ENCODE measurements at regions not wholly inside any gene's neighbourhood (a gene's known extent, or its start where the extent isn't known, plus 50 kb on each side); places are given as distances from the start of the nearest gene placed in this dataset.

- Mint-ChIP-seq H3K4me3 (no peak overlapping the region), H3K9me3 (no peaks in the 10 kb centered on the region), H3K27ac (no peak overlapping the region), H3K4me1 (no peaks in the 10 kb centered on the region), H3K36me3 (no peaks in the 10 kb centered on the region), H3K27me3 (no peaks in the 10 kb centered on the region)
- DNase-seq: no peak
- CTCF ChIA-PET: no interaction called here
Observed at GRCh38 chr12:30437616-30438015, 258.1 kb downstream of the IPO8 start.

- no peaks in the 10 kb centered on the region for H3K36me3 Mint-ChIP-seq
- CTCF ChIA-PET: no interaction called here
- H3K4me3 Mint-ChIP-seq: no peak overlapping the region
- no peak for DNase-seq
- no peak overlapping the region for H3K27ac Mint-ChIP-seq
- H3K4me1 Mint-ChIP-seq: no peaks in the 10 kb centered on the region
- peaks cover under 1% of the 10 kb centered on the region for H3K9me3 Mint-ChIP-seq
- H3K27me3 Mint-ChIP-seq: no peaks in the 10 kb centered on the region
Observed at GRCh38 chr12:30437044-30437443, 258.6 kb downstream of the IPO8 start.

GRCh38 chr12:30428098-30428497 lies 267.6 kb downstream of the IPO8 start:
- DNase-seq: no peak
- H3K27ac Mint-ChIP-seq: no peak overlapping the region
- CTCF ChIA-PET: no interaction called here
- H3K9me3 Mint-ChIP-seq: peaks cover 6% of the 10 kb centered on the region
- no peaks in the 10 kb centered on the region for H3K27me3 Mint-ChIP-seq
- no peak overlapping the region for H3K4me3 Mint-ChIP-seq
- no peaks in the 10 kb centered on the region for H3K4me1 Mint-ChIP-seq
- no peaks in the 10 kb centered on the region for H3K36me3 Mint-ChIP-seq

DNA sequence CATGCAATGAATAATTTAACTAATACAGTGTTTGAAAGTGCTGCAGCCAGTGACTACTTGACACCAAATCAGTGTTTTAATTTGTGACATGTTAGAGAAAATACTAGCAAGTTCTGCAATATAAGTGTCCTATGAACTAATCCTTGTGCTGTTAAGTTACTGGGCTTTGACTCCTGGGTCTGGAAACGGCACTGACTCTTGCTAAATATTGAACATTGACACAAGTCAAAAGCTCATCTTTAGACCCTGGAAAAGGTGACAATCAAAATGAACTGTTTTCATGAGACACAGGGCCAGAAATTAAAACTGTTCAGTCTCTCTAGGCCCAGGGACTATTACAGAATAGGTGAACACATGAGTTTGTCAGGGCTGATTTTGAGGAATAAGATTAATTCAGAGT lies 268.1 kb downstream of the IPO8 start:
- H3K27me3 Mint-ChIP-seq: no peaks in the 10 kb centered on the region
- H3K9me3 Mint-ChIP-seq: peaks cover 6% of the 10 kb centered on the region
- no peak overlapping the region for H3K4me3 Mint-ChIP-seq
- no peaks in the 10 kb centered on the region for H3K4me1 Mint-ChIP-seq
- no peak overlapping the region for H3K27ac Mint-ChIP-seq
- CTCF ChIA-PET: no interaction called here
- H3K36me3 Mint-ChIP-seq: no peaks in the 10 kb centered on the region
- DNase-seq: no peak

- DNase-seq: no peak
- CTCF ChIA-PET: no interaction called here
Observed at GRCh38 chr12:30425445-30425844, 270.2 kb downstream of the IPO8 start.

DNA sequence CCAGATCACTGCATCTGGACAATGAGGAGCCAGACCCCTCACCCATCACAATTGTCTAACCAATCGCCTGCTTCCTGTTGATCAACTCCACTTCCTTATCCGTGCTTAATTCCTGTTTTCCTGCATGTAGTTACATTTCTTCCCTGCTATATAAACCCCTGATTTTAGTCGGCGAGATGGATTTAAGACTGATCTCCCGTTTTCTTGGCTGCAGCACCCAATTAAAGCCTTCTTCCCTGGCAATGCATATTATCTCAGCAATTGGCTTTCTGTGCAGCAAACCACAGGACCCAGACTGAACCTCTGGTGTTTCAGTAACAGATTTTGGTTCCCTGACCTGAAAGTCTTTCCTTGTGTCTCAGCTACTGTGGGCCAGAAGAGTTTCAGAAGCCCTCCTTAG lies 272.3 kb downstream of the IPO8 start:
- Mint-ChIP-seq H3K4me3 (no peak overlapping the region), H3K27ac (no peak overlapping the region), H3K4me1 (no peaks in the 10 kb centered on the region), H3K27me3 (no peaks in the 10 kb centered on the region), H3K36me3 (no peaks in the 10 kb centered on the region), H3K9me3 (peaks cover 11% of the 10 kb centered on the region)
- CTCF ChIA-PET: no interaction called here
- DNase-seq: no peak

More at GRCh38 chr12:30425445-30425844, 270.2 kb downstream of the IPO8 start:
- Mint-ChIP-seq H3K27ac (no peak overlapping the region), H3K4me3 (no peak overlapping the region), H3K4me1 (no peaks in the 10 kb centered on the region), H3K9me3 (peaks cover 5% of the 10 kb centered on the region), H3K36me3 (no peaks in the 10 kb centered on the region), H3K27me3 (no peaks in the 10 kb centered on the region)

DNA sequence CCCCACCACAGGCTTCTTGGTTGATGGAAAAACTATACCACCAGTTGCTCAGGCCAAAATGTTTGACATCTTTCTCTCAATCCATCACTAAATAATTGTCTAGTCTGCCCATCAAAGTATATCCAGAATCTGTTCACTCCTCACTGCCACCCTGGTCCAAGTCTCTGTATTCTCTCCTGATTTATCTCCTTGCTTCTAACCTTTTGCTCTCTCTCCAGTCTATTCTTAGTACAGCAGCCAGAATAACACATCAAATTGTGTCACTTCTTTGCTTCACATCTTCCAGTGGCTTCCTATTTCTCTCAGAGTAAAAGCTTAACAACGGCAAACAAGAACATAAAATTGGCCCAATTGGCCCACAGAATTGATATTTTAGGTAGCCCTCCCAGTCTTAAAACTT lies 272.8 kb downstream of the IPO8 start:
- Mint-ChIP-seq H3K9me3 (peaks cover 11% of the 10 kb centered on the region), H3K27me3 (no peaks in the 10 kb centered on the region), H3K27ac (no peak overlapping the region), H3K4me3 (no peak overlapping the region), H3K4me1 (no peaks in the 10 kb centered on the region), H3K36me3 (no peaks in the 10 kb centered on the region)
- DNase-seq: no peak
- CTCF ChIA-PET: no interaction called here

- no peaks in the 10 kb centered on the region for H3K4me1 Mint-ChIP-seq
- H3K4me3 Mint-ChIP-seq: no peak overlapping the region
- H3K27ac Mint-ChIP-seq: no peak overlapping the region
- no peaks in the 10 kb centered on the region for H3K36me3 Mint-ChIP-seq
- no peak for DNase-seq
- peaks cover 11% of the 10 kb centered on the region for H3K9me3 Mint-ChIP-seq
- CTCF ChIA-PET: no interaction called here
- H3K27me3 Mint-ChIP-seq: no peaks in the 10 kb centered on the region
Observed at GRCh38 chr12:30420561-30420960, 275.1 kb downstream of the IPO8 start.

DNA sequence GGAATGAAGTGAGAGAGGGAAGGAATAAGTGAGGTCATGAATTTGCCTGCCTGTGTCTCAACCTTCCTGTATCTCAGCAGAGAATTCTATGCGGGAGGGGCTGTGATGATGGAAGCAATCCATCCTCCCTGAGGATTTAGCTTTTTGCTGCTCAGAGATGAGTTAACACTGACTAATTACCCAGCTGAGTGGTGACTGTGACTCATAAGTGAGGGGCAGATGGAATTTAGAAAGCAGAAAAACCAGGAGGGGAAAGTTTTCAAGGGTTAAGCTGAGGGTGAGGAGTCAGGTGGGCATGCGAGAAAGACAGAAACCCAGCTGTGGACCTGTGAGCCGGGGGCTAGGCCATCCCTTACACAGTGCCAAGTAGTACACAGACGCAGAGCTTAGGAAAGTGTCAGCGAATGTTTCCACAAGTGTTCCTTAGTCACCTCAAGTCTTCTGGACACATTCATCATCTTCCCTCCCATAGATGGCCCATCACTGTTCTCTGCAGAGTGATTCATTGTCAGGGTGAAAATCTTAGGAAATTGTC lies 277.9 kb downstream of the IPO8 start:
- no peak for DNase-seq
- no peak overlapping the region for H3K27ac Mint-ChIP-seq
- no peaks in the 10 kb centered on the region for H3K4me1 Mint-ChIP-seq
- H3K27me3 Mint-ChIP-seq: no peaks in the 10 kb centered on the region
- no peak overlapping the region for H3K4me3 Mint-ChIP-seq
- H3K36me3 Mint-ChIP-seq: no peaks in the 10 kb centered on the region
- peaks cover 8% of the 10 kb centered on the region for H3K9me3 Mint-ChIP-seq
- CTCF ChIA-PET: no interaction called here

GRCh38 chr12:30416631-30417030 lies 279.0 kb downstream of the IPO8 start:
- CTCF ChIA-PET: no interaction called here
- H3K36me3 Mint-ChIP-seq: no peaks in the 10 kb centered on the region
- H3K4me3 Mint-ChIP-seq: no peak overlapping the region
- peaks cover 8% of the 10 kb centered on the region for H3K9me3 Mint-ChIP-seq
- H3K4me1 Mint-ChIP-seq: no peaks in the 10 kb centered on the region
- no peak for DNase-seq
- H3K27ac Mint-ChIP-seq: no peak overlapping the region
- H3K27me3 Mint-ChIP-seq: no peaks in the 10 kb centered on the region

DNA sequence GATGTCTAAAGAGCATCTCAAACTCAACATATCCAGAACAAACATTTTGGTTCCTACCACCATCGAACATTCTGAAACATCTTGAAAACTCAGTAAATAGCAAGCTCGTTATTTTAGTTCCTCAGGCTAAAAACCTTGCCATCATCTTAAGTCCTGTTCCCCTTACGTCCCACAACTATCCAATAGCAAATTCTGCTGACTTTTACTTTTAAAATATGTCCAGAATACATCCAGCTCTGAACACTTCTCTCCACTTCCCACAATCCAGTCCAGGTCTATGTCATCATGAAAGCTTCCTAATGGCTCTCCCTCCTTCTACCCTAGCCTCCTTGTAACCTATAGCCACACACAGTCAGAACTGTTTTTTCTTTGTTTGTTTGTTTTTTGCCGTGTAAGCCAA lies 279.9 kb downstream of the IPO8 start:
- Mint-ChIP-seq H3K36me3 (no peaks in the 10 kb centered on the region), H3K27me3 (no peaks in the 10 kb centered on the region)

GRCh38 chr12:30414507-30414906 lies 281.2 kb downstream of the IPO8 start:
- CTCF ChIA-PET: no interaction called here
- Mint-ChIP-seq H3K27me3 (no peaks in the 10 kb centered on the region), H3K27ac (no peak overlapping the region), H3K4me1 (no peaks in the 10 kb centered on the region), H3K9me3 (peaks cover 5% of the 10 kb centered on the region), H3K36me3 (no peaks in the 10 kb centered on the region), H3K4me3 (no peak overlapping the region)
- DNase-seq: no peak

More for the DNA sequence above, 279.9 kb downstream of the IPO8 start:
- CTCF ChIA-PET: no interaction called here
- Mint-ChIP-seq H3K27ac (no peak overlapping the region), H3K9me3 (peaks cover 8% of the 10 kb centered on the region), H3K4me1 (no peaks in the 10 kb centered on the region), H3K4me3 (no peak overlapping the region)
- no peak for DNase-seq

DNA sequence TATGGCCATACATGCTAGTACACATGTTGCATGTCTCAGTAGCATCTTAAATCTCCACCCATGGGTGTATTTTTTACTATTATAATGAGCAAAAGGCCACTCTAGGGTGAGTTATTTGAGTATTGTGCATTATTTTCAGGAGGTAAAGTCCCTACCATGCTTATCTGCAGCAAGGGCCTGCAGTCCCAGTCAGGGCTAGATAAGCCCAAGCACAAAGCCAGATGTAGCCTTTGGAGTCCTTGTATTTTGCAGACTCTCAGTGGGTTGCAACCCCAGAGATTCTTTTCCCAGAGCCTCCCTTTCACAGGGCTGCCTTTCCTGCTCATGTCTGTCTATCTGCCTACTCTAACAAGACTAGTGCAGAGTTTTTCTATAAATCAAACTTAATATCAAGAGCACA lies 295.3 kb downstream of the IPO8 start:
- CTCF ChIA-PET: no interaction called here
- no peak overlapping the region for H3K4me3 Mint-ChIP-seq
- DNase-seq: no peak
- H3K36me3 Mint-ChIP-seq: no peaks in the 10 kb centered on the region
- H3K27me3 Mint-ChIP-seq: no peaks in the 10 kb centered on the region
- H3K27ac Mint-ChIP-seq: no peak overlapping the region
- H3K9me3 Mint-ChIP-seq: no peaks in the 10 kb centered on the region
- H3K4me1 Mint-ChIP-seq: no peaks in the 10 kb centered on the region

- no peak overlapping the region for H3K4me3 Mint-ChIP-seq
- CTCF ChIA-PET: no interaction called here
Observed at GRCh38 chr12:30399859-30400258, 295.8 kb downstream of the IPO8 start.

GRCh38 chr12:30396576-30396975 lies 299.1 kb downstream of the IPO8 start:
- H3K4me1 Mint-ChIP-seq: no peaks in the 10 kb centered on the region
- no peaks in the 10 kb centered on the region for H3K27me3 Mint-ChIP-seq
- H3K4me3 Mint-ChIP-seq: no peak overlapping the region
- DNase-seq: no peak
- CTCF ChIA-PET: no interaction called here
- H3K27ac Mint-ChIP-seq: no peak overlapping the region
- no peaks in the 10 kb centered on the region for H3K9me3 Mint-ChIP-seq
- no peaks in the 10 kb centered on the region for H3K36me3 Mint-ChIP-seq

More at GRCh38 chr12:30399859-30400258, 295.8 kb downstream of the IPO8 start:
- H3K27ac Mint-ChIP-seq: no peak overlapping the region
- no peaks in the 10 kb centered on the region for H3K27me3 Mint-ChIP-seq
- H3K36me3 Mint-ChIP-seq: no peaks in the 10 kb centered on the region
- no peaks in the 10 kb centered on the region for H3K9me3 Mint-ChIP-seq
- no peaks in the 10 kb centered on the region for H3K4me1 Mint-ChIP-seq
- DNase-seq: no peak

DNA sequence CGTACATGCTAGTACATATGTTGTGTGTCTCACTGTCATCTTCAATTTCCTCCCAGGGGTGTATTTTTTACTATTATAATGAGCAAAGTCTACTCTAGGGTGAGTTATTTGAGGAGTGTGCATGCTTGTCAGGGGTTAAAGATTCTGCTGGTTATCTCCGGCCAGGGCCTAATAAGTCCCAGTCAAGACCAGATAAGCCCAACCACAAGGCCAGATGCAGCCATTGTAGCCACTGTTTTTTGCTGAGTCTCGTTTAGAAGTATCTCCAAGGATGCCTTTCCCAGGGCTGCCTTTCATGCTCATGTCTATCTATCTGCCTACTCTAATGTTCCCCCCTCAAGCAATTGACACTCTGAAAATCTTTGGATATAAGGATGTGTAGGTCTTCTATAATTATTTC lies 300.5 kb downstream of the IPO8 start:
- CTCF ChIA-PET: no interaction called here

More for the DNA sequence above, 300.5 kb downstream of the IPO8 start:
- Mint-ChIP-seq H3K27ac (no peak overlapping the region), H3K4me1 (no peaks in the 10 kb centered on the region), H3K9me3 (no peaks in the 10 kb centered on the region), H3K4me3 (no peak overlapping the region), H3K36me3 (no peaks in the 10 kb centered on the region), H3K27me3 (no peaks in the 10 kb centered on the region)
- DNase-seq: no peak

Measured in activated naive CD4-positive, alpha-beta T cell treated with anti-CD3 and anti-CD28 coated beads, Interleukin-2, amount 10 ng/mL, durations not matched to agents 7 days and 5 days (primary cell).